ENCODE measurements at regions not wholly inside any gene's neighbourhood (a gene's known extent, or its start where the extent isn't known, plus 50 kb on each side); places are given as distances from the start of the nearest gene placed in this dataset.
A peak's percentile ranks its signal among the peaks of the same experiment; 100 is the strongest.
"Not testable (repeated sequence)": the region's sequence is repeated elsewhere in the genome, so short reads cannot be mapped to it uniquely, and the experiment has no call there.

- no peak overlapping the region for H3K4me3 Mint-ChIP-seq
- no peak for DNase-seq
- peaks cover 2% of the 10 kb centered on the region for H3K9me3 Mint-ChIP-seq
- H3K27ac Mint-ChIP-seq = no peak overlapping the region
- H3K4me1 Mint-ChIP-seq (ENCODE audit: low read depth) = no peaks in the 10 kb centered on the region
- H3K27me3 Mint-ChIP-seq = peaks cover 3% of the 10 kb centered on the region
- H3K36me3 Mint-ChIP-seq (ENCODE audit: low read depth) = no peaks in the 10 kb centered on the region
Measured at GRCh38 chr13:31385540-31385939, 185.8 kb downstream of the B3GLCT start.

- peaks cover 4% of the 10 kb centered on the region for H3K27me3 Mint-ChIP-seq
- H3K4me3 Mint-ChIP-seq = no peak overlapping the region
- no peak for DNase-seq
- H3K9me3 Mint-ChIP-seq = peaks cover 8% of the 10 kb centered on the region
- H3K4me1 Mint-ChIP-seq (ENCODE audit: low read depth) = no peaks in the 10 kb centered on the region
- H3K36me3 Mint-ChIP-seq (ENCODE audit: low read depth) = no peaks in the 10 kb centered on the region
- H3K27ac Mint-ChIP-seq = no peak overlapping the region
Measured at GRCh38 chr13:31394506-31394905, 194.7 kb downstream of the B3GLCT start.

- Mint-ChIP-seq H3K27ac (no peak overlapping the region), H3K36me3 (ENCODE audit: low read depth) (no peaks in the 10 kb centered on the region), H3K4me3 (no peak overlapping the region), H3K27me3 (peaks cover 4% of the 10 kb centered on the region), H3K9me3 (peaks cover 14% of the 10 kb centered on the region), H3K4me1 (ENCODE audit: low read depth) (no peaks in the 10 kb centered on the region)
- DNase-seq = no peak
Measured at GRCh38 chr13:31395090-31395489, 195.3 kb downstream of the B3GLCT start.

- no peak for DNase-seq
- H3K9me3 Mint-ChIP-seq = peaks cover 21% of the 10 kb centered on the region
- H3K4me1 Mint-ChIP-seq (ENCODE audit: low read depth) = no peaks in the 10 kb centered on the region
- no peaks in the 10 kb centered on the region for H3K36me3 Mint-ChIP-seq (ENCODE audit: low read depth)
- peaks cover 4% of the 10 kb centered on the region for H3K27me3 Mint-ChIP-seq
- no peak overlapping the region for H3K4me3 Mint-ChIP-seq
- H3K27ac Mint-ChIP-seq = no peak overlapping the region
Measured at GRCh38 chr13:31399690-31400089, 199.9 kb downstream of the B3GLCT start.

- not testable (repeated sequence) for H3K27ac Mint-ChIP-seq; H3K36me3 Mint-ChIP-seq (ENCODE audit: low read depth); DNase-seq; H3K27me3 Mint-ChIP-seq; H3K4me3 Mint-ChIP-seq; H3K4me1 Mint-ChIP-seq (ENCODE audit: low read depth)
- peaks cover 17% of the 10 kb centered on the region for H3K9me3 Mint-ChIP-seq
Measured at GRCh38 chr13:31403711-31404110, 203.9 kb downstream of the B3GLCT start.

GRCh38 chr13:31408927-31409326 lies 209.2 kb downstream of the B3GLCT start:
- no peaks in the 10 kb centered on the region for H3K9me3 Mint-ChIP-seq
- no peaks in the 10 kb centered on the region for H3K27me3 Mint-ChIP-seq
- H3K4me1 Mint-ChIP-seq (ENCODE audit: low read depth) = no peaks in the 10 kb centered on the region
- no peak overlapping the region for H3K27ac Mint-ChIP-seq
- H3K4me3 Mint-ChIP-seq = no peak overlapping the region
- H3K36me3 Mint-ChIP-seq (ENCODE audit: low read depth) = no peaks in the 10 kb centered on the region
- no peak for DNase-seq

- no peak overlapping the region for H3K27ac Mint-ChIP-seq
- H3K4me3 Mint-ChIP-seq = no peak overlapping the region
- H3K27me3 Mint-ChIP-seq = no peaks in the 10 kb centered on the region
- no peaks in the 10 kb centered on the region for H3K9me3 Mint-ChIP-seq
- no peak for DNase-seq
- H3K36me3 Mint-ChIP-seq (ENCODE audit: low read depth) = no peaks in the 10 kb centered on the region
- no peaks in the 10 kb centered on the region for H3K4me1 Mint-ChIP-seq (ENCODE audit: low read depth)
Measured at GRCh38 chr13:31409678-31410356, 210.0 kb downstream of the B3GLCT start.

- Mint-ChIP-seq H3K4me1 (ENCODE audit: low read depth) (no peaks in the 10 kb centered on the region), H3K36me3 (ENCODE audit: low read depth) (no peaks in the 10 kb centered on the region), H3K27ac (no peak overlapping the region), H3K27me3 (no peaks in the 10 kb centered on the region), H3K4me3 (no peak overlapping the region), H3K9me3 (no peaks in the 10 kb centered on the region)
- DNase-seq = no peak
Measured at GRCh38 chr13:31413516-31413915, 213.7 kb downstream of the B3GLCT start.

GRCh38 chr13:31416066-31416465 lies 216.3 kb downstream of the B3GLCT start:
- no peak for DNase-seq
- no peaks in the 10 kb centered on the region for H3K4me1 Mint-ChIP-seq (ENCODE audit: low read depth)
- no peaks in the 10 kb centered on the region for H3K36me3 Mint-ChIP-seq (ENCODE audit: low read depth)
- H3K9me3 Mint-ChIP-seq = no peaks in the 10 kb centered on the region
- H3K4me3 Mint-ChIP-seq = no peak overlapping the region
- no peak overlapping the region for H3K27ac Mint-ChIP-seq
- peaks cover 4% of the 10 kb centered on the region for H3K27me3 Mint-ChIP-seq

GRCh38 chr13:31418186-31418585 lies 218.4 kb downstream of the B3GLCT start:
- DNase-seq = no peak
- Mint-ChIP-seq H3K9me3 (no peaks in the 10 kb centered on the region), H3K4me1 (ENCODE audit: low read depth) (no peaks in the 10 kb centered on the region), H3K27me3 (peaks cover 12% of the 10 kb centered on the region), H3K27ac (no peak overlapping the region), H3K4me3 (no peak overlapping the region), H3K36me3 (ENCODE audit: low read depth) (no peaks in the 10 kb centered on the region)

- Mint-ChIP-seq H3K4me1 (ENCODE audit: low read depth) (peaks cover 3% of the 10 kb centered on the region), H3K4me3 (no peak overlapping the region), H3K9me3 (no peaks in the 10 kb centered on the region), H3K36me3 (ENCODE audit: low read depth) (no peaks in the 10 kb centered on the region), H3K27ac (no peak overlapping the region), H3K27me3 (peaks cover 12% of the 10 kb centered on the region)
- DNase-seq = no peak
Measured at GRCh38 chr13:31421756-31422155, 222.0 kb downstream of the B3GLCT start.

- no peaks in the 10 kb centered on the region for H3K36me3 Mint-ChIP-seq (ENCODE audit: low read depth)
- peaks cover 8% of the 10 kb centered on the region for H3K27me3 Mint-ChIP-seq
- H3K9me3 Mint-ChIP-seq = no peaks in the 10 kb centered on the region
- H3K4me3 Mint-ChIP-seq = no peak overlapping the region
- H3K27ac Mint-ChIP-seq = no peak overlapping the region
- peaks cover 3% of the 10 kb centered on the region for H3K4me1 Mint-ChIP-seq (ENCODE audit: low read depth)
- peak; percentile 60 for DNase-seq
Measured at GRCh38 chr13:31424130-31424729, 224.5 kb downstream of the B3GLCT start.

- Mint-ChIP-seq H3K27ac (no peak overlapping the region), H3K27me3 (peaks cover 14% of the 10 kb centered on the region), H3K4me1 (ENCODE audit: low read depth) (peaks cover 3% of the 10 kb centered on the region), H3K9me3 (no peaks in the 10 kb centered on the region), H3K4me3 (no peak overlapping the region), H3K36me3 (ENCODE audit: low read depth) (no peaks in the 10 kb centered on the region)
- DNase-seq = no peak
Measured at GRCh38 chr13:31426395-31426794, 226.6 kb downstream of the B3GLCT start.

GRCh38 chr13:31427151-31428100 lies 227.7 kb downstream of the B3GLCT start:
- H3K27ac Mint-ChIP-seq = no peak overlapping the region
- H3K4me1 Mint-ChIP-seq (ENCODE audit: low read depth) = peaks cover 3% of the 10 kb centered on the region

GRCh38 chr13:31431722-31432137 lies 232.0 kb downstream of the B3GLCT start:
- H3K36me3 Mint-ChIP-seq (ENCODE audit: low read depth) = no peaks in the 10 kb centered on the region
- peaks cover 28% of the 10 kb centered on the region for H3K27me3 Mint-ChIP-seq
- no peaks in the 10 kb centered on the region for H3K9me3 Mint-ChIP-seq
- DNase-seq = peak; percentile 56
- H3K4me1 Mint-ChIP-seq (ENCODE audit: low read depth) = no peaks in the 10 kb centered on the region
- no peak overlapping the region for H3K27ac Mint-ChIP-seq
- no peak overlapping the region for H3K4me3 Mint-ChIP-seq

More at GRCh38 chr13:31427151-31428100, 227.7 kb downstream of the B3GLCT start:
- Mint-ChIP-seq H3K27me3 (peaks cover 18% of the 10 kb centered on the region), H3K4me3 (no peak overlapping the region), H3K36me3 (ENCODE audit: low read depth) (no peaks in the 10 kb centered on the region), H3K9me3 (no peaks in the 10 kb centered on the region)
- no peak for DNase-seq

Data from activated T-cell treated with anti-CD3 and anti-CD28 coated beads, Interleukin-2, amount 50 U/mL, for 24 hours (primary cell).